ENCODE measurements at regions not wholly inside any gene's neighbourhood (a gene's known extent, or its start where the extent isn't known, plus 50 kb on each side); places are given as distances from the start of the nearest gene placed in this dataset.
A peak's percentile ranks its signal among the peaks of the same experiment; 100 is the strongest.
"Not testable (repeated sequence)": the region's sequence is repeated elsewhere in the genome, so short reads cannot be mapped to it uniquely, and the experiment has no call there.

- no peak for DNase-seq (ENCODE audit: low read depth)
Measured at GRCh38 chr13:70994191-70994590, 872.8 kb downstream of the DACH1 start.

GRCh38 chr13:70987043-70987442 is 878.8 kb upstream of the KLHL1 start:
- DNase-seq (ENCODE audit: low read depth) = no peak

GRCh38 chr13:70985371-70985770 is 877.1 kb upstream of the KLHL1 start:
- DNase-seq (ENCODE audit: low read depth) = no peak

GRCh38 chr13:70981219-70981618 is 873.0 kb upstream of the KLHL1 start:
- DNase-seq (ENCODE audit: low read depth) = not testable (repeated sequence)

- DNase-seq (ENCODE audit: low read depth) = no peak
Measured at GRCh38 chr13:70969321-70969720, 861.1 kb upstream of the KLHL1 start.

- no peak for DNase-seq (ENCODE audit: low read depth)
Measured at GRCh38 chr13:70967564-70967963, 859.3 kb upstream of the KLHL1 start.

- no peak for DNase-seq (ENCODE audit: low read depth)
Measured at GRCh38 chr13:70964874-70965273, 856.6 kb upstream of the KLHL1 start.

GRCh38 chr13:70964124-70964523 is 855.9 kb upstream of the KLHL1 start:
- DNase-seq (ENCODE audit: low read depth) = no peak

- DNase-seq (ENCODE audit: low read depth) = peak; percentile 27
Measured at GRCh38 chr13:70960841-70961443, 852.7 kb upstream of the KLHL1 start.

- DNase-seq (ENCODE audit: low read depth) = no peak
Measured at GRCh38 chr13:70959035-70959775, 851.0 kb upstream of the KLHL1 start.

GRCh38 chr13:70955887-70956286 is 847.6 kb upstream of the KLHL1 start:
- DNase-seq (ENCODE audit: low read depth) = no peak

- no peak for DNase-seq (ENCODE audit: low read depth)
Measured at GRCh38 chr13:70950664-70951063, 842.4 kb upstream of the KLHL1 start.

- no peak for DNase-seq (ENCODE audit: low read depth)
Measured at GRCh38 chr13:70945506-70945905, 837.3 kb upstream of the KLHL1 start.

- no peak for DNase-seq (ENCODE audit: low read depth)
Measured at GRCh38 chr13:70941454-70941853, 833.2 kb upstream of the KLHL1 start.

- DNase-seq (ENCODE audit: low read depth) = no peak
Measured at GRCh38 chr13:70938462-70938861, 830.2 kb upstream of the KLHL1 start.

- DNase-seq (ENCODE audit: low read depth) = no peak
Measured at GRCh38 chr13:70932511-70932910, 824.3 kb upstream of the KLHL1 start.

GRCh38 chr13:70923863-70924752 is 815.9 kb upstream of the KLHL1 start:
- DNase-seq (ENCODE audit: low read depth) = no peak

GRCh38 chr13:70911286-70911685 is 803.0 kb upstream of the KLHL1 start:
- no peak for DNase-seq (ENCODE audit: low read depth)

GRCh38 chr13:70908795-70909194 is 800.5 kb upstream of the KLHL1 start:
- DNase-seq (ENCODE audit: low read depth) = no peak

GRCh38 chr13:70905035-70905434 is 796.8 kb upstream of the KLHL1 start:
- peak; percentile 39 for DNase-seq (ENCODE audit: low read depth)

- DNase-seq (ENCODE audit: low read depth) = no peak
Measured at GRCh38 chr13:70896136-70896535, 787.9 kb upstream of the KLHL1 start.

GRCh38 chr13:70895599-70895998 is 787.3 kb upstream of the KLHL1 start:
- DNase-seq (ENCODE audit: low read depth) = no peak

- no peak for DNase-seq (ENCODE audit: low read depth)
Measured at GRCh38 chr13:70894258-70894657, 786.0 kb upstream of the KLHL1 start.
